AG04450 (cell line): ENCODE measurements at regions not wholly inside any gene's neighbourhood (a gene's known extent, or its start where the extent isn't known, plus 50 kb on each side); places are given as distances from the start of the nearest gene placed in this dataset.
A peak's percentile ranks its signal among the peaks of the same experiment; 100 is the strongest.

Experiments used
- CTCF ChIA-PET: fragments of 300-600, 350-600 bp; formaldehyde crosslinking; extraction: SDS; loops from one replicate; lab custom pipeline; 2022; ENCODE audit warnings: antibody characterized with exemption, inconsistent platforms; lab: Charles Lee
- POLR2A ChIA-PET: fragments of 350-600 bp; formaldehyde crosslinking; extraction: SDS; loops from one replicate; lab custom pipeline; 2021; ENCODE audit warnings: antibody characterized with exemption, inconsistent platforms; lab: Yijun Ruan, JAX
- DNase-seq: peaks from one replicate; pipeline ENCODE4 v3.0.0-alpha.2; 2011; ENCODE audit warnings: low read depth, low spot score
- H3K27ac ChIP-seq: one replicate; pipeline ENCODE4 v1.5.1; 2012; ENCODE audit warnings: low read depth, low read length, control low read depth
- H3K27me3 ChIP-seq: one replicate; pipeline ENCODE4 v1.6.0; 2012; ENCODE audit warnings: low read length; ENCODE audit not compliant: control insufficient read depth, insufficient read depth
- H3K4me3 ChIP-seq: 2 replicates; pipeline ENCODE4 v1.5.1; 2011; ENCODE audit warnings: mild to moderate bottlenecking, low read depth, low read length, control low read depth
- H3K9me3 ChIP-seq: 2 replicates; pipeline ENCODE4 v1.5.1; 2012; ENCODE audit warnings: low read length; ENCODE audit not compliant: control insufficient read depth, insufficient read depth
- TF ChIP-seq, protein P1 (sequence below): IDR thresholded peaks from 2 replicates; pipeline ENCODE4 v1.5.1; 2011; ENCODE audit warnings: low read depth, low read length, control low read depth, inconsistent platforms

DNA sequence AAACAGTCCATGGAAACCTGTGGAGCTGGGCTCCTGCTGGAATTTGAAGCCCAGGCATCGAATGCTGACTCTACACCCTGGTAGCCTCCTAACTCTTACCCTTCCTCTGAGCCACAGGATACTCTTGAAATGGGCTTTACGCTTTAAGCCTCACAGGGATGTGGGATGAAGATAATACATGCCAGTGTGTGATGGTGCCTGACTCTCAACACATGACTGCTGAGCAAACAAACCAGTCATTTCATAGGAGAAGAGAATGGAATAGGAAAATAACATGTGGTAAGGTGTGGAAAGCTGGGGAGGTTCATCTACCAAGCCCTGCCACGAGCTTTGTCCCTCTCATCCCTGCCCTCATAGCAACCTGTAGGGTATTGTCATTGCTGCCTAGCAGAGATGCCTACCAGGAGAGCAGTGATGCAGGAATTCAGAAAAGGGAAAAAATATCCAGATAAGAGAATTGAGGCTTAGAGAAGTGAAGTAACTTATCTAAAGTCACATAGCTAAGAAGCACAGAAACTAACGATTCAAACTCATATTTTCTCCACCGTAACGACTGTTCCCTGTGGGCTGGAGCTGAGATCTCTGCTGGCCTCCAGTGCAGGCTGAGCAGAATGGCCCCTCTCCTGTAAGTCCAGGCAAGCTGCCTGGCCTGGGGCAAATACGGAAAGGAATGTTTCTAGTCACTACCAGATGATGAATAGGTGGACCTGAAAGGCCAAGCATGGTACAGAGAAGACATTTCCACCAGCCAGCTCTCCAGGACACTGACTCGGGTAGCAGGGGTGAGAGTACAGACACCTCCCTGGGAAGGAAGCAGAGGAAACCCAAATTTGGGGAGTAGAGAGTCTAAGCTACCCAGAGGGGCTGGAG, 90.2 kb upstream of the DUSP5 start:
- CTCF ChIA-PET: interaction anchor here (1.2 to 1.9 kb wide), 2 partner anchors 19 to 53 kb away, joined by 4 to 5 read pairs; no protein-coding TSS in a partner anchor

DNA sequence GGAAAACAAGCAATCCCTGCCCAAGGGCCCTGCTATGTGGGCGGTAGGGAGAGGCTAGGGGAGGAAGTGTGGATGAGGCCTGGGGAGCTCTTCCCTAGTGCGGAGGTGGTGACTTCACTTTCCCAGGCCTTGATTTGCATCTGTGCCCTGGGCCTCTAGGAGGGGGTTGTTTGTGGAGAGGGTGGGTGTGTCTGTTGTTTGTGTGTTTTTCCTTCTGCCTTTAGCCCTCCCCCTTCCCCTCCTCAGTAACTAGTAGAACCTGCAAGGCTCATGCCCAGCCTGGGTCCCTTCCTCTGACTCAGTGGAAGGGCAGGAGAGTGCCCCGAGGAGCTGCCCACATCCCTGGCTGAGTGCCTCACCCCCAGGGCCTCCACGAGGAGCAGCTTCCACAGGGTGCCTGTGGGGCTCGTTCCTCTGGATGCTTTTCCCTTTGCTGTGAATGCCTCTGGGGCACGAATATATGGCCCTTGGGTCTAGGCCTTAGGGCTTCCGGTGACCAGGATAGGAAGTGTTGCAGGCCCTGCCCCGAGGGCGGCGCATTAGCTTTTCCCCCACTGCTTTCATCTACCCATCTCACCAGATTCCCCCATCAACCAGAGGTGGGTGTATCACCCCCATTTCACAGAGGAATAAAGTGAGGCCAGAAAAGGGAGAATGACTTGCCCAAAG, 89.4 kb upstream of the DUSP5 start:
- H3K27me3 ChIP-seq: no peaks in the 10 kb centered on the region
- no peak overlapping the region for H3K4me3 ChIP-seq
- TF ChIP-seq, protein P1, sequence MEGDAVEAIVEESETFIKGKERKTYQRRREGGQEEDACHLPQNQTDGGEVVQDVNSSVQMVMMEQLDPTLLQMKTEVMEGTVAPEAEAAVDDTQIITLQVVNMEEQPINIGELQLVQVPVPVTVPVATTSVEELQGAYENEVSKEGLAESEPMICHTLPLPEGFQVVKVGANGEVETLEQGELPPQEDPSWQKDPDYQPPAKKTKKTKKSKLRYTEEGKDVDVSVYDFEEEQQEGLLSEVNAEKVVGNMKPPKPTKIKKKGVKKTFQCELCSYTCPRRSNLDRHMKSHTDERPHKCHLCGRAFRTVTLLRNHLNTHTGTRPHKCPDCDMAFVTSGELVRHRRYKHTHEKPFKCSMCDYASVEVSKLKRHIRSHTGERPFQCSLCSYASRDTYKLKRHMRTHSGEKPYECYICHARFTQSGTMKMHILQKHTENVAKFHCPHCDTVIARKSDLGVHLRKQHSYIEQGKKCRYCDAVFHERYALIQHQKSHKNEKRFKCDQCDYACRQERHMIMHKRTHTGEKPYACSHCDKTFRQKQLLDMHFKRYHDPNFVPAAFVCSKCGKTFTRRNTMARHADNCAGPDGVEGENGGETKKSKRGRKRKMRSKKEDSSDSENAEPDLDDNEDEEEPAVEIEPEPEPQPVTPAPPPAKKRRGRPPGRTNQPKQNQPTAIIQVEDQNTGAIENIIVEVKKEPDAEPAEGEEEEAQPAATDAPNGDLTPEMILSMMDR: no peak
- CTCF ChIA-PET: interaction anchor here (1.2 to 1.9 kb wide), 2 partner anchors 18 to 54 kb away, joined by 4 to 5 read pairs; no protein-coding TSS in a partner anchor
- no peak overlapping the region for H3K27ac ChIP-seq
- no peak for DNase-seq
- H3K9me3 ChIP-seq: no peaks in the 10 kb centered on the region; the same call in 1 of the 2 replicates
- POLR2A ChIA-PET: interaction anchor here (1.2 kb wide), 1 partner anchor 10 kb away, joined by 3 read pairs; no protein-coding TSS in a partner anchor

More for the DNA sequence above, 90.2 kb upstream of the DUSP5 start:
- Histone ChIP-seq H3K4me3 (no peak overlapping the region), H3K27me3 (no peaks in the 10 kb centered on the region), H3K9me3 (no peaks in the 10 kb centered on the region; the same call in 1 of the 2 replicates), H3K27ac (peak overlapping the region; percentile 2)
- DNase-seq: no peak
- POLR2A ChIA-PET: interaction anchor here (1.2 kb wide), 1 partner anchor 9 kb away, joined by 3 read pairs; no protein-coding TSS in a partner anchor
- TF ChIP-seq, protein P1: no peak

DNA sequence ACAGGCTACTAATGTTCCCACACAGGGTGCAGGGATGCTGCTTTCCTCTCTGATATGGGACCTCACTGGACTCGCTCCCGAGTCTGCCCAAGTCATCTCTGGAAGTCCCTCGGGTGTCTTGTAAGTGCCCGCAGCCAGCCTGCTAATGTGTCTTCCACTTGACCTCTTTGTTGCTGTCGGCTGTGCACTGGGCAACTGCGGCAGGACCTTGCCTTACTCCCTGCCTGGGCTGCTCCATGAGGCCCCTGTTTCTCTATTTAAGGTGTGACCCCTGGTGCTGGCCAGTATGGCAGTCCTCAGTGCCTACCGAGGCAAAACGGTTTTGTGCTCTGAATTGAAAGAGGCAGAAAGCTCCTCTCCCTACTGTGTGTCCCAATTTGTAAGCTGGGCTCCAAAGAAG, 88.8 kb upstream of the DUSP5 start:
- CTCF ChIA-PET: interaction anchor here (1.2 to 1.9 kb wide), 2 partner anchors 17 to 55 kb away, joined by 4 to 5 read pairs; no protein-coding TSS in a partner anchor
- POLR2A ChIA-PET: interaction anchor here (1.2 kb wide), 1 partner anchor 10 kb away, joined by 3 read pairs; no protein-coding TSS in a partner anchor
- Histone ChIP-seq H3K27me3 (no peaks in the 10 kb centered on the region), H3K4me3 (no peak overlapping the region), H3K27ac (no peak overlapping the region), H3K9me3 (no peaks in the 10 kb centered on the region; the same call in 1 of the 2 replicates)
- TF ChIP-seq, protein P1: no peak
- no peak for DNase-seq

DNA sequence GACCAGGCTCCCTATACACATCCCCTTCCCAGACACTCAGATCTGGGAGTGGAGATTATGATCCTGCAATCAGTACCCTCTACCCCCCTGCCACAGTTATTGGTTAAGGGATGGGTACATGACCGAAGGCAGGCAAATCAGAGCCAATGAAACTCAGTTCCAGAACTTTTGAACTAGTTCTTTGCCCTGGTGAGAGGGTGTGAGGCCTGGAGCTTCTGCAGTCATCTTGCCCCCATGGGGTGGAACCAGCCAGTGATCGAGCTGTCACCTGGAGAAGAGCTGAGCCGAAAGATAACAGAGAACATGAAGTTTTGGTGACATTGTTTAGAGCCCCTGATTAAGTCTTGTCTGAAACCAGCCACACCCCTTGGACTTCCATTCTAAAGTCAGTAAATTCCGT, 88.2 kb upstream of the DUSP5 start:
- Histone ChIP-seq H3K27me3 (no peaks in the 10 kb centered on the region), H3K27ac (no peak overlapping the region), H3K9me3 (no peaks in the 10 kb centered on the region; the same call in 1 of the 2 replicates), H3K4me3 (no peak overlapping the region)
- DNase-seq: no peak
- ChIA-PET POLR2A (no interaction called here), CTCF (no interaction called here)
- TF ChIP-seq, protein P1: no peak
